ENCODE measurements at regions not wholly inside any gene's neighbourhood (a gene's known extent, or its start where the extent isn't known, plus 50 kb on each side); places are given as distances from the start of the nearest gene placed in this dataset.
A peak's percentile ranks its signal among the peaks of the same experiment; 100 is the strongest.

DNA sequence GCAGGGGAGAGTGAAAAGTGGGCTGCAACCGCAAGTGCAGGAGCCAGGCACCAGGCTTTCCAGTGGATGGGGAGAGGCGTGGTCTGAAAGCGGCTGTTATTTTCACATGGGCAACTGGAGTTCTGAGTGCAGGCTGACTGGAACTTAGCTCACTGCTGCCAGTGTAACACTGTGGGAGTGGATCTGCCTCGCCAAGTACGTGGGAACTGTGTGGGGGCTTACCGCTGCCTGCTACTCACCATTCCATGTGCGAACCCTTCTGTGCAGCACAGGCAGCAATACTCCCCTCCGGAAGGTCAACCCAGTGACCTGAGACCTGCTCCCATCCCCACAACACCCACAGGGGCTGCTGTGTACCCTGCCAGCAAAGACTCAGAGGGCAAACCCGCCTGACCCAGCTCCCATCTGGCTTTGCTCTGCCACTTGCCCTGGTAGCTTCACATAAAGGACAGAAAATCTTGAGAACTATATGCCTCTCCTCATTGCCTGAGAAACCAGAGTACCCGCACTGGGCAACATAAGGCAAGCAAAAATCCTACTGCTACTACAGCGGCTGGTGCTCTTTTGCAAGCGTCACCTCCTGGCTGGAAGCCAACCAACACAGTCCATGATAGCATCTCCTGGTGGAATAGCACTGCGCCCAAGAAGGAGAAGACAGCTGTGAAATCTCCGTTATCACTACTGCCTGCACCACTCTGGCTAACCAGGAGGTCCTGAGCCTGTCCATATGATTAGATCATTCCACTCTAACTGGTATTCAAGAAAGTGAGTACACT, 54.4 kb upstream of the SIRPG start:
- peak; percentile 29 for DNase-seq

DNA sequence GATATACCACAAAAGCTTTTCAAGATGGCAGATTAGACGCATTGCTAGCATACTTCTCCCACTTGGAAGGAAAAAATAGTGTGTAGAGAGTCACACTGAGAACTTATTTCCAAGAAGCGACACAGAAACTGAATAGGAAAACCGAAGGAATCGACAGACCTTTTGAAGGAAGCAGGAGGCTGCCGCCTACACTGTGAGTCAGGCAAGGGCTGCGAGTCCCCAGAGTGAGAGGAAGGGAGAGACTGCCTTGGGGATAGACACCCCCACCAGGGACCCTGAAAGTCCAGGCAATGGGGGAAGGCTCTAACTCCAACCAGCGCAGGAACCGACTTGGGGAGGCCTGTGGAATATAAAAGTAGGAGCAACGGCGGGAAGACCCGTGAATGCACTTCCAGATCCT, 53.7 kb upstream of the SIRPG start:
- DNase-seq = no peak

DNA sequence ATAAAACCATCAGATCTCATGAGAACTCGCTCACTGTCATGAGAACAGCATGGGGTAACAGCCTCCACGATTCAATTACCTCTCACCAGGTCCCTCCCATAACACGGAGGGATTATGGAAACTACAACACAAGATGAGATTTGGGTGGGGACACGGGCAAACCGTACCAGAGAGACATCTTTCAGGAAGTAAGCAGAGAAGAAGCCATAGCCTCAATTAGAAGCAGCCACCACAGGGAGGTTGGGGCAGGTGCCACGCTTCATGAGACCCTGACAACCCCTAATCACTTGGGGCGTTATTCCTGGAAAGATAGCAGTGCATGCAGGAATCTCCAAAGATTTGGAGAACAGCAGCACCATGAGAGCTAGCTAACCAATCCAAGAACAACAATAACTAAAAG, 52.9 kb upstream of the SIRPG start:
- DNase-seq = no peak

DNA sequence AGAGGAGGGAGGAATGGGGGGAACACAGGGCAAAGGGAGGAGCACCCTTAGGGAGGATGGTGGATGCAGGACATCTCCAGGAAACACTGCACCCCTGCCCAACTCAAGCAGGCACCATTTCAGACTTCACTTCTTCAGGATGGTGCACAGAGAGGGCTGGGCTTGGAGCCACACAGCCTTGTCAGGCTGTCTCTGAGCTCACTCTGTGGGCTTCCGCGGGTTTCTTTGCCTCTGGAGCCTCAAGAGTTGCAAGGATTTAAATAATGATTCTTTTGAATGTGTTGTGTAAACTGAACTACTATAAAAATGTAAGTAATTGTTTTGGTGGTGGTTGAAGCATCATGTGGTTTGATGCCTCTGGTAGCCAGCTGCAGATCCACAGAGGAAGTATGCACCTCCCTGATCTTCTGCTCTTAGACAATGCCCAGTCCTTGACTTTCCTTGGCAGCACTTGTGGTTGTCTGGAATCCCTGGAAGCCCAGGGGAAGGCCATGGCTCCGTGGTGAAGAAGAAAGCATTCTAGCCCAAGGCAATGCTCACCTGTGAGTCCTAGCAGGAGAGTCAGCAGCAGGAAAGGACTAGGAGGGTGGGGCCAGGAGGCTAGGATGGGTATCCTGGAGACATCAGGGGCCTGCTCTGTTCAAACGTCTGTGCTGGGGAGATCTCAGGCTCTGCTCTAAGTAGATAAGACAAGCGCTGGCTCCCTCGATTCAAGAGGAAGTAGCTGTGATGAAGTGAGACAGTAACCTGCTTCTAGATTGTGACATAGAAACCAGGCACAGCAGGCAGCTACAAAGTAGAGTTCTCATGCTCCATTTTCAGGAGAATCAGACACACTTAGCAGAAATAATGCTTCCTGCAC, 50.2 kb upstream of the SIRPG start:
- DNase-seq = no peak
